Right atrium auricular region (tissue), 2 donors: ENCODE measurements at regions not wholly inside any gene's neighbourhood (a gene's known extent, or its start where the extent isn't known, plus 50 kb on each side); places are given as distances from the start of the nearest gene placed in this dataset.

Experiments
- DNase-seq: peaks from one replicate; pipeline ENCODE4 v3.0.0-alpha.2; 2019; ENCODE audit warnings: low spot score
- H3K27ac ChIP-seq, 2 donors: fragments of 200-600 bp; sonication (generic); 1 replicate in 1 of 2; 2 replicates in 1 of 2; pipeline ENCODE4 v1.5.1; 2016 to 2019
- H3K27me3 ChIP-seq, 2 donors: fragments of 200-600 bp; sonication (generic); one replicate each; pipeline versions ENCODE4 v1.5.1 to v1.6.0; 2017 to 2019
- H3K36me3 ChIP-seq: fragments of 200-600 bp; sonication (generic); one replicate; pipeline ENCODE4 v1.5.1; 2016
- H3K4me1 ChIP-seq, 2 donors: fragments of 200-600 bp; sonication (generic); one replicate each; pipeline versions ENCODE4 v1.5.1 to v1.6.0; 2017 to 2019
- H3K4me3 ChIP-seq, 2 donors: fragments of 200-600 bp; sonication (generic); 1 replicate in 1 of 2; 2 replicates in 1 of 2; pipeline ENCODE4 v1.5.1; 2017 to 2019; ENCODE audit warnings: mild to moderate bottlenecking in 1 of 2, moderate library complexity in 1 of 2
- H3K9me3 ChIP-seq, 2 donors: fragments of 200-600 bp; sonication (generic); one replicate each; pipeline ENCODE4 v1.5.1; 2019
- CTCF ChIP-seq, 2 donors: fragments of 200-600 bp; sonication (generic); IDR thresholded peaks; one replicate each; pipeline ENCODE4 v1.5.1; 2019; ENCODE audit warnings: antibody characterized with exemption in 2 of 2

- no peak for TF ChIP-seq CTCF (IDR thresholded peaks at IDR 0.05)
- H3K9me3 ChIP-seq, result no peaks in the 10 kb centered on the region
- no peaks in the 10 kb centered on the region for H3K36me3 ChIP-seq
- H3K27ac ChIP-seq, result no peak overlapping the region
- H3K27me3 ChIP-seq, result no peaks in the 10 kb centered on the region
- H3K4me3 ChIP-seq, result no peak overlapping the region
- DNase-seq, result no peak
- no peaks in the 10 kb centered on the region for H3K4me1 ChIP-seq
Observed at GRCh38 chr3:59685432-59685831, 635.6 kb upstream of the CFAP20DC start.

- no peak for DNase-seq
- Histone ChIP-seq H3K27ac (no peak overlapping the region), H3K36me3 (no peaks in the 10 kb centered on the region), H3K4me3 (no peak overlapping the region), H3K4me1 (no peaks in the 10 kb centered on the region), H3K27me3 (no peaks in the 10 kb centered on the region), H3K9me3 (no peaks in the 10 kb centered on the region)
- no peak for TF ChIP-seq CTCF (IDR thresholded peaks at IDR 0.05)
Observed at GRCh38 chr3:59684766-59685165, 634.9 kb upstream of the CFAP20DC start.

GRCh38 chr3:59680919-59681318 is 631.1 kb upstream of the CFAP20DC start:
- Histone ChIP-seq H3K36me3 (no peaks in the 10 kb centered on the region), H3K27ac (no peak overlapping the region), H3K4me1 (no peaks in the 10 kb centered on the region), H3K27me3 (no peaks in the 10 kb centered on the region), H3K4me3 (no peak overlapping the region), H3K9me3 (no peaks in the 10 kb centered on the region)
- DNase-seq, result no peak
- TF ChIP-seq CTCF (IDR thresholded peaks at IDR 0.05), result no peak

GRCh38 chr3:59677747-59678702 is 628.2 kb upstream of the CFAP20DC start:
- Histone ChIP-seq H3K4me3 (no peak overlapping the region), H3K9me3 (no peaks in the 10 kb centered on the region), H3K27me3 (no peaks in the 10 kb centered on the region), H3K27ac (no peak overlapping the region), H3K36me3 (no peaks in the 10 kb centered on the region), H3K4me1 (no peaks in the 10 kb centered on the region)
- DNase-seq, result no peak
- no peak for TF ChIP-seq CTCF (IDR thresholded peaks at IDR 0.05)

- no peak for DNase-seq
- no peaks in the 10 kb centered on the region for H3K9me3 ChIP-seq
- H3K36me3 ChIP-seq, result no peaks in the 10 kb centered on the region
- H3K4me3 ChIP-seq, result no peak overlapping the region
- no peaks in the 10 kb centered on the region for H3K27me3 ChIP-seq
- H3K4me1 ChIP-seq, result no peaks in the 10 kb centered on the region
- H3K27ac ChIP-seq, result no peak overlapping the region
- TF ChIP-seq CTCF (IDR thresholded peaks at IDR 0.05), result no peak
Observed at GRCh38 chr3:59675495-59675894, 625.7 kb upstream of the CFAP20DC start.
